Activated naive CD8-positive, alpha-beta T cell treated with anti-CD3 and anti-CD28 coated beads for 36 hours (primary cell): ENCODE measurements at regions not wholly inside any gene's neighbourhood (a gene's known extent, or its start where the extent isn't known, plus 50 kb on each side); places are given as distances from the start of the nearest gene placed in this dataset.

Experiments
- DNase-seq: peaks from one replicate; pipeline ENCODE4 v3.0.0; 2021
- H3K27ac Mint-ChIP-seq: one replicate; pipeline ENCODE4 v1.8.0; 2022; ENCODE audit warnings: mild to moderate bottlenecking, moderate library complexity, mixed read lengths
- H3K27me3 Mint-ChIP-seq: one replicate; pipeline ENCODE4 v1.8.0; 2022; ENCODE audit warnings: mild to moderate bottlenecking, mixed read lengths
- H3K36me3 Mint-ChIP-seq: one replicate; pipeline ENCODE4 v1.8.0; 2021; ENCODE audit warnings: mild to moderate bottlenecking, mixed read lengths
- H3K4me1 Mint-ChIP-seq: one replicate; pipeline ENCODE4 v1.8.0; 2021; ENCODE audit warnings: mixed read lengths
- H3K4me3 Mint-ChIP-seq: one replicate; pipeline ENCODE4 v1.8.0; 2022; ENCODE audit warnings: mild to moderate bottlenecking, moderate library complexity, mixed read lengths
- H3K9me3 Mint-ChIP-seq: one replicate; pipeline ENCODE4 v1.8.0; 2022; ENCODE audit warnings: mixed read lengths

GRCh38 chr11:104534278-104534677 lies 364.0 kb downstream of the CASP12 start:
- Mint-ChIP-seq H3K36me3 (no peaks in the 10 kb centered on the region), H3K27me3 (no peaks in the 10 kb centered on the region), H3K4me1 (no peaks in the 10 kb centered on the region), H3K27ac (no peak overlapping the region), H3K4me3 (no peak overlapping the region), H3K9me3 (no peaks in the 10 kb centered on the region)
- DNase-seq: no peak

- Mint-ChIP-seq H3K36me3 (no peaks in the 10 kb centered on the region), H3K4me3 (no peak overlapping the region), H3K4me1 (no peaks in the 10 kb centered on the region), H3K27me3 (peaks cover 5% of the 10 kb centered on the region), H3K9me3 (no peaks in the 10 kb centered on the region), H3K27ac (no peak overlapping the region)
- no peak for DNase-seq
These were observed 366.4 kb downstream of the CASP12 start for GRCh38 chr11:104531894-104532293.

- Mint-ChIP-seq H3K36me3 (no peaks in the 10 kb centered on the region), H3K9me3 (no peaks in the 10 kb centered on the region), H3K4me3 (no peak overlapping the region), H3K4me1 (no peaks in the 10 kb centered on the region), H3K27ac (no peak overlapping the region), H3K27me3 (peaks cover 5% of the 10 kb centered on the region)
- no peak for DNase-seq
These were observed 367.1 kb upstream of the PDGFD start for GRCh38 chr11:104531075-104531474.

- no peak for DNase-seq
- Mint-ChIP-seq H3K9me3 (no peaks in the 10 kb centered on the region), H3K4me1 (no peaks in the 10 kb centered on the region), H3K36me3 (no peaks in the 10 kb centered on the region), H3K27ac (no peak overlapping the region), H3K4me3 (no peak overlapping the region), H3K27me3 (peaks cover 5% of the 10 kb centered on the region)
These were observed 366.0 kb upstream of the PDGFD start for GRCh38 chr11:104529906-104530305.

- no peak overlapping the region for H3K4me3 Mint-ChIP-seq
- no peaks in the 10 kb centered on the region for H3K36me3 Mint-ChIP-seq
- H3K9me3 Mint-ChIP-seq: no peaks in the 10 kb centered on the region
- H3K27ac Mint-ChIP-seq: no peak overlapping the region
- no peaks in the 10 kb centered on the region for H3K4me1 Mint-ChIP-seq
- no peak for DNase-seq
- H3K27me3 Mint-ChIP-seq: peaks cover 5% of the 10 kb centered on the region
These were observed 365.3 kb upstream of the PDGFD start for GRCh38 chr11:104529213-104529612.

- no peaks in the 10 kb centered on the region for H3K4me1 Mint-ChIP-seq
- no peak overlapping the region for H3K27ac Mint-ChIP-seq
- no peaks in the 10 kb centered on the region for H3K36me3 Mint-ChIP-seq
- H3K27me3 Mint-ChIP-seq: peaks cover 5% of the 10 kb centered on the region
- DNase-seq: no peak
- no peaks in the 10 kb centered on the region for H3K9me3 Mint-ChIP-seq
- H3K4me3 Mint-ChIP-seq: no peak overlapping the region
These were observed 362.1 kb upstream of the PDGFD start for GRCh38 chr11:104526006-104526405.

GRCh38 chr11:104525416-104525815 lies 361.5 kb upstream of the PDGFD start:
- Mint-ChIP-seq H3K4me3 (no peak overlapping the region), H3K9me3 (no peaks in the 10 kb centered on the region), H3K27me3 (peaks cover 5% of the 10 kb centered on the region), H3K36me3 (no peaks in the 10 kb centered on the region), H3K4me1 (no peaks in the 10 kb centered on the region), H3K27ac (no peak overlapping the region)
- DNase-seq: no peak

- Mint-ChIP-seq H3K36me3 (no peaks in the 10 kb centered on the region), H3K4me1 (no peaks in the 10 kb centered on the region), H3K4me3 (no peak overlapping the region), H3K27ac (no peak overlapping the region), H3K9me3 (no peaks in the 10 kb centered on the region), H3K27me3 (peaks cover 5% of the 10 kb centered on the region)
- DNase-seq: no peak
These were observed 360.3 kb upstream of the PDGFD start for GRCh38 chr11:104524254-104524653.

- no peak for DNase-seq
- no peak overlapping the region for H3K4me3 Mint-ChIP-seq
- H3K4me1 Mint-ChIP-seq: no peaks in the 10 kb centered on the region
- H3K27me3 Mint-ChIP-seq: peaks cover 5% of the 10 kb centered on the region
- H3K36me3 Mint-ChIP-seq: no peaks in the 10 kb centered on the region
- no peak overlapping the region for H3K27ac Mint-ChIP-seq
- no peaks in the 10 kb centered on the region for H3K9me3 Mint-ChIP-seq
These were observed 359.7 kb upstream of the PDGFD start for GRCh38 chr11:104523611-104524010.

- Mint-ChIP-seq H3K27ac (no peak overlapping the region), H3K4me1 (no peaks in the 10 kb centered on the region), H3K36me3 (no peaks in the 10 kb centered on the region), H3K9me3 (no peaks in the 10 kb centered on the region), H3K4me3 (no peak overlapping the region), H3K27me3 (peaks cover 6% of the 10 kb centered on the region)
- no peak for DNase-seq
These were observed 358.7 kb upstream of the PDGFD start for GRCh38 chr11:104522650-104523049.

- Mint-ChIP-seq H3K4me3 (no peak overlapping the region), H3K27me3 (peaks cover 5% of the 10 kb centered on the region), H3K27ac (no peak overlapping the region), H3K4me1 (no peaks in the 10 kb centered on the region), H3K9me3 (no peaks in the 10 kb centered on the region), H3K36me3 (no peaks in the 10 kb centered on the region)
- DNase-seq: no peak
These were observed 358.2 kb upstream of the PDGFD start for GRCh38 chr11:104522123-104522522.

- DNase-seq: no peak
- no peak overlapping the region for H3K4me3 Mint-ChIP-seq
- H3K9me3 Mint-ChIP-seq: no peaks in the 10 kb centered on the region
- H3K27ac Mint-ChIP-seq: no peak overlapping the region
- no peaks in the 10 kb centered on the region for H3K4me1 Mint-ChIP-seq
- no peaks in the 10 kb centered on the region for H3K36me3 Mint-ChIP-seq
- H3K27me3 Mint-ChIP-seq: peaks cover 13% of the 10 kb centered on the region
These were observed 346.2 kb upstream of the PDGFD start for GRCh38 chr11:104510169-104510568.

GRCh38 chr11:104490182-104490581 lies 326.2 kb upstream of the PDGFD start:
- no peak for DNase-seq
- no peak overlapping the region for H3K27ac Mint-ChIP-seq

GRCh38 chr11:104488561-104488960 lies 324.6 kb upstream of the PDGFD start:
- H3K4me3 Mint-ChIP-seq: no peak overlapping the region
- no peaks in the 10 kb centered on the region for H3K4me1 Mint-ChIP-seq
- H3K27ac Mint-ChIP-seq: no peak overlapping the region
- H3K27me3 Mint-ChIP-seq: no peaks in the 10 kb centered on the region
- H3K36me3 Mint-ChIP-seq: no peaks in the 10 kb centered on the region
- H3K9me3 Mint-ChIP-seq: peaks cover 16% of the 10 kb centered on the region
- no peak for DNase-seq

More at GRCh38 chr11:104490182-104490581, 326.2 kb upstream of the PDGFD start:
- H3K4me1 Mint-ChIP-seq: no peaks in the 10 kb centered on the region
- peaks cover 16% of the 10 kb centered on the region for H3K9me3 Mint-ChIP-seq
- H3K27me3 Mint-ChIP-seq: no peaks in the 10 kb centered on the region
- no peak overlapping the region for H3K4me3 Mint-ChIP-seq
- H3K36me3 Mint-ChIP-seq: no peaks in the 10 kb centered on the region

GRCh38 chr11:104487046-104487806 lies 323.3 kb upstream of the PDGFD start:
- Mint-ChIP-seq H3K4me1 (no peaks in the 10 kb centered on the region), H3K4me3 (no peak overlapping the region), H3K9me3 (peaks cover 17% of the 10 kb centered on the region), H3K27ac (no peak overlapping the region), H3K36me3 (no peaks in the 10 kb centered on the region), H3K27me3 (no peaks in the 10 kb centered on the region)
- DNase-seq: no peak

GRCh38 chr11:104484804-104485554 lies 321.0 kb upstream of the PDGFD start:
- Mint-ChIP-seq H3K4me3 (no peak overlapping the region), H3K36me3 (no peaks in the 10 kb centered on the region), H3K9me3 (peaks cover 17% of the 10 kb centered on the region), H3K4me1 (no peaks in the 10 kb centered on the region), H3K27ac (no peak overlapping the region), H3K27me3 (no peaks in the 10 kb centered on the region)
- DNase-seq: no peak
